ENCODE measurements at regions not wholly inside any gene's neighbourhood (a gene's known extent, or its start where the extent isn't known, plus 50 kb on each side); places are given as distances from the start of the nearest gene placed in this dataset.

GRCh38 chr3:101085752-101086151 lies 92.5 kb upstream of the ABI3BP start:
- Histone ChIP-seq H3K27ac (ENCODE audit: low read depth, low read length) (no peak overlapping the region), H3K36me3 (ENCODE audit: control insufficient read depth, insufficient read depth, low read length) (no peaks in the 10 kb centered on the region), H3K4me3 (ENCODE audit: low read depth, low read length) (no peak overlapping the region), H3K9ac (ENCODE audit: low read length) (no peak overlapping the region), H3K9me3 (ENCODE audit: control insufficient read depth, insufficient read depth, low read depth, low read length) (no peaks in the 10 kb centered on the region), H3K27me3 (ENCODE audit: control insufficient read depth, insufficient read depth, low read length) (no peaks in the 10 kb centered on the region), H3K4me1 (ENCODE audit: control insufficient read depth, insufficient read depth, low read length) (no peaks in the 10 kb centered on the region)

GRCh38 chr3:101084404-101084803 lies 91.2 kb upstream of the ABI3BP start:
- no peak overlapping the region for H3K4me3 ChIP-seq (ENCODE audit: low read depth, low read length)
- H3K36me3 ChIP-seq (ENCODE audit: control insufficient read depth, insufficient read depth, low read length): no peaks in the 10 kb centered on the region
- H3K4me1 ChIP-seq (ENCODE audit: control insufficient read depth, insufficient read depth, low read length): no peaks in the 10 kb centered on the region
- no peak overlapping the region for H3K27ac ChIP-seq (ENCODE audit: low read depth, low read length)
- no peaks in the 10 kb centered on the region for H3K9me3 ChIP-seq (ENCODE audit: control insufficient read depth, insufficient read depth, low read depth, low read length)
- H3K27me3 ChIP-seq (ENCODE audit: control insufficient read depth, insufficient read depth, low read length): no peaks in the 10 kb centered on the region
- H3K9ac ChIP-seq (ENCODE audit: low read length): no peak overlapping the region

DNA sequence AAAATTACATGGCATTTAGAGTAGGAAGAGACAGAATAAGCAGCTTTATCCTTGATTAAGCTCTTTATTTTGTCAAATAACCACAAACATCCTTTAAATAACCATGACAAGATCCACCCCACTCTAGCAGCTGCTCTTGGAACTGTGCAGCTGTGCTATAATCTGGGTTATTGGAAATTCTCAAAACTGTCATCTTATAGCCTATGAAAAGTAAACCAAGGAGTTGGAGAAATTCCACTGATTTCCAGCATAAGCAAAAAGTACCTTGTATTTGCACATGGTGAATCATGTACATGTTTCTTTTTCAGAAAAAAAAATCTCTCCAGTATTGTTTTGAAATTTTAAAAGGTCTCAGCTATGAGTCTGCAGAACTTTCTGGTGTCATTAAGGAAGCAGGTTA lies 88.8 kb upstream of the ABI3BP start:
- H3K27ac ChIP-seq (ENCODE audit: low read depth, low read length): no peak overlapping the region
- H3K9ac ChIP-seq (ENCODE audit: low read length): no peak overlapping the region
- no peak overlapping the region for H3K4me3 ChIP-seq (ENCODE audit: low read depth, low read length)
- no peaks in the 10 kb centered on the region for H3K27me3 ChIP-seq (ENCODE audit: control insufficient read depth, insufficient read depth, low read length)
- H3K4me1 ChIP-seq (ENCODE audit: control insufficient read depth, insufficient read depth, low read length): no peaks in the 10 kb centered on the region
- no peaks in the 10 kb centered on the region for H3K9me3 ChIP-seq (ENCODE audit: control insufficient read depth, insufficient read depth, low read depth, low read length)
- H3K36me3 ChIP-seq (ENCODE audit: control insufficient read depth, insufficient read depth, low read length): no peaks in the 10 kb centered on the region

DNA sequence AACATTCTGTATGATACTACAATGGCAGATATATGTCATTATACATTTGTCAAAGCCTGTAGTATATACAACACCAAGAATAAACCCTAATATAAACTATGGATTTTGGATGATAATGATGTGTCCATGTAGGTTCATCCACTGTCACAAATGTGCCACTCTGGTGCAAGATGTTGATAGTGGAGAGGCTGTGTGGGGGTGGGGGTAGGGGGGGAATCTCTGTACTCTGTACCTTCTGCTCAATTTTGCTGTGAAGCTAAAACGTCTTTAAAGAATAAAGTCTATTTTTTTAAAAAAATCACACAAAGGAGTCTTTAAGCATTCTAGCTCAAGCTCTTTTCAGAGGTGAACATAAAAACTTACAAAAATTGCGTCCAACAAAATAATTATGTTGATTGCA lies 88.2 kb upstream of the ABI3BP start:
- Histone ChIP-seq H3K27ac (ENCODE audit: low read depth, low read length) (no peak overlapping the region), H3K27me3 (ENCODE audit: control insufficient read depth, insufficient read depth, low read length) (no peaks in the 10 kb centered on the region), H3K36me3 (ENCODE audit: control insufficient read depth, insufficient read depth, low read length) (no peaks in the 10 kb centered on the region), H3K9ac (ENCODE audit: low read length) (no peak overlapping the region), H3K4me3 (ENCODE audit: low read depth, low read length) (no peak overlapping the region), H3K4me1 (ENCODE audit: control insufficient read depth, insufficient read depth, low read length) (no peaks in the 10 kb centered on the region), H3K9me3 (ENCODE audit: control insufficient read depth, insufficient read depth, low read depth, low read length) (no peaks in the 10 kb centered on the region)

- Histone ChIP-seq H3K4me3 (ENCODE audit: low read depth, low read length) (no peak overlapping the region), H3K9ac (ENCODE audit: low read length) (no peak overlapping the region), H3K27ac (ENCODE audit: low read depth, low read length) (no peak overlapping the region), H3K9me3 (ENCODE audit: control insufficient read depth, insufficient read depth, low read depth, low read length) (no peaks in the 10 kb centered on the region), H3K27me3 (ENCODE audit: control insufficient read depth, insufficient read depth, low read length) (no peaks in the 10 kb centered on the region), H3K4me1 (ENCODE audit: control insufficient read depth, insufficient read depth, low read length) (no peaks in the 10 kb centered on the region), H3K36me3 (ENCODE audit: control insufficient read depth, insufficient read depth, low read length) (no peaks in the 10 kb centered on the region)
Observed at GRCh38 chr3:101077361-101078011, 84.3 kb upstream of the ABI3BP start.

GRCh38 chr3:101074518-101074917 lies 81.3 kb upstream of the ABI3BP start:
- Histone ChIP-seq H3K9ac (ENCODE audit: low read length) (no peak overlapping the region), H3K4me1 (ENCODE audit: control insufficient read depth, insufficient read depth, low read length) (peaks cover 3% of the 10 kb centered on the region), H3K9me3 (ENCODE audit: control insufficient read depth, insufficient read depth, low read depth, low read length) (no peaks in the 10 kb centered on the region), H3K27me3 (ENCODE audit: control insufficient read depth, insufficient read depth, low read length) (no peaks in the 10 kb centered on the region), H3K36me3 (ENCODE audit: control insufficient read depth, insufficient read depth, low read length) (no peaks in the 10 kb centered on the region), H3K4me3 (ENCODE audit: low read depth, low read length) (no peak overlapping the region), H3K27ac (ENCODE audit: low read depth, low read length) (no peak overlapping the region)

GRCh38 chr3:101072300-101072699 lies 79.1 kb upstream of the ABI3BP start:
- Histone ChIP-seq H3K36me3 (ENCODE audit: control insufficient read depth, insufficient read depth, low read length) (no peaks in the 10 kb centered on the region), H3K27me3 (ENCODE audit: control insufficient read depth, insufficient read depth, low read length) (no peaks in the 10 kb centered on the region), H3K27ac (ENCODE audit: low read depth, low read length) (no peak overlapping the region), H3K9ac (ENCODE audit: low read length) (no peak overlapping the region), H3K4me3 (ENCODE audit: low read depth, low read length) (no peak overlapping the region), H3K9me3 (ENCODE audit: control insufficient read depth, insufficient read depth, low read depth, low read length) (no peaks in the 10 kb centered on the region), H3K4me1 (ENCODE audit: control insufficient read depth, insufficient read depth, low read length) (peaks cover 3% of the 10 kb centered on the region)

DNA sequence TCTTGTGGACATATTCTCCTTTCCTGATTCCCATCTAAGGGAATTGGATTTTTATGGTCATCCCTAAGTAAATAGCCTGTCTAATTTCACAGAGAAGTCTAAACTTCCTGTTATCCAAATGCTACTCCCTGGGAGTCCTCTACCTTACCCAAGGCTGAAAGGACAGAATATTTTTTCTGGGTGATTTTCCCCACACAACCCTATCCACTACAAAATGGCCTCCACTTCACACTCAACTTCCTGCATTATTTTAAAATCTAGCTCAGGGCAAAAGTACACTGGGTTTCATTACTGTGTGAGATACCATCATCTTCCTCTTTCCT lies 77.5 kb upstream of the ABI3BP start:
- H3K4me1 ChIP-seq (ENCODE audit: control insufficient read depth, insufficient read depth, low read length): peaks cover 3% of the 10 kb centered on the region
- H3K4me3 ChIP-seq (ENCODE audit: low read depth, low read length): no peak overlapping the region
- H3K36me3 ChIP-seq (ENCODE audit: control insufficient read depth, insufficient read depth, low read length): no peaks in the 10 kb centered on the region
- no peaks in the 10 kb centered on the region for H3K27me3 ChIP-seq (ENCODE audit: control insufficient read depth, insufficient read depth, low read length)
- H3K9me3 ChIP-seq (ENCODE audit: control insufficient read depth, insufficient read depth, low read depth, low read length): no peaks in the 10 kb centered on the region
- H3K9ac ChIP-seq (ENCODE audit: low read length): no peak overlapping the region
- H3K27ac ChIP-seq (ENCODE audit: low read depth, low read length): no peak overlapping the region

GRCh38 chr3:101069901-101070798 lies 76.9 kb upstream of the ABI3BP start:
- Histone ChIP-seq H3K27ac (ENCODE audit: low read depth, low read length) (no peak overlapping the region), H3K4me1 (ENCODE audit: control insufficient read depth, insufficient read depth, low read length) (peaks cover 3% of the 10 kb centered on the region), H3K4me3 (ENCODE audit: low read depth, low read length) (no peak overlapping the region), H3K9ac (ENCODE audit: low read length) (no peak overlapping the region), H3K36me3 (ENCODE audit: control insufficient read depth, insufficient read depth, low read length) (no peaks in the 10 kb centered on the region), H3K27me3 (ENCODE audit: control insufficient read depth, insufficient read depth, low read length) (no peaks in the 10 kb centered on the region), H3K9me3 (ENCODE audit: control insufficient read depth, insufficient read depth, low read depth, low read length) (no peaks in the 10 kb centered on the region)

- Histone ChIP-seq H3K27ac (ENCODE audit: low read depth, low read length) (no peak overlapping the region), H3K4me3 (ENCODE audit: low read depth, low read length) (no peak overlapping the region), H3K36me3 (ENCODE audit: control insufficient read depth, insufficient read depth, low read length) (no peaks in the 10 kb centered on the region), H3K9me3 (ENCODE audit: control insufficient read depth, insufficient read depth, low read depth, low read length) (no peaks in the 10 kb centered on the region), H3K27me3 (ENCODE audit: control insufficient read depth, insufficient read depth, low read length) (no peaks in the 10 kb centered on the region), H3K4me1 (ENCODE audit: control insufficient read depth, insufficient read depth, low read length) (peaks cover 3% of the 10 kb centered on the region), H3K9ac (ENCODE audit: low read length) (no peak overlapping the region)
Observed at GRCh38 chr3:101068876-101069606, 75.8 kb upstream of the ABI3BP start.

- peaks cover 3% of the 10 kb centered on the region for H3K4me1 ChIP-seq (ENCODE audit: control insufficient read depth, insufficient read depth, low read length)
- H3K9me3 ChIP-seq (ENCODE audit: control insufficient read depth, insufficient read depth, low read depth, low read length): no peaks in the 10 kb centered on the region
- no peak overlapping the region for H3K4me3 ChIP-seq (ENCODE audit: low read depth, low read length)
- H3K9ac ChIP-seq (ENCODE audit: low read length): no peak overlapping the region
- H3K27me3 ChIP-seq (ENCODE audit: control insufficient read depth, insufficient read depth, low read length): no peaks in the 10 kb centered on the region
- H3K36me3 ChIP-seq (ENCODE audit: control insufficient read depth, insufficient read depth, low read length): no peaks in the 10 kb centered on the region
- H3K27ac ChIP-seq (ENCODE audit: low read depth, low read length): no peak overlapping the region
Observed at GRCh38 chr3:101066711-101067129, 73.5 kb upstream of the ABI3BP start.
